Breast epithelium (tissue), 4 donors: ENCODE measurements at regions not wholly inside any gene's neighbourhood (a gene's known extent, or its start where the extent isn't known, plus 50 kb on each side); places are given as distances from the start of the nearest gene placed in this dataset.

Experiments used
- DNase-seq, 2 donors: peaks; one replicate each; pipeline ENCODE4 v3.0.0-alpha.2; 2019; ENCODE audit warnings: low spot score in 2 of 2
- H3K27ac ChIP-seq, 2 donors: fragments of 200-600 bp; sonication (generic) in 1 of 2; one replicate each; pipeline ENCODE4 v1.5.1; 2016 to 2019; ENCODE audit warnings: mild to moderate bottlenecking in 1 of 2
- H3K27me3 ChIP-seq, 2 donors: fragments of 200-600 bp; sonication (generic) in 1 of 2; one replicate each; pipeline versions ENCODE4 v1.5.1 to v1.6.0; 2017 to 2019; ENCODE audit warnings: control low read depth in 1 of 2, mild to moderate bottlenecking in 1 of 2
- H3K36me3 ChIP-seq: fragments of 200-600 bp; one replicate; pipeline ENCODE4 v1.5.1; 2019
- H3K4me1 ChIP-seq, 2 donors: fragments of 200-600 bp; sonication (generic); one replicate each; pipeline ENCODE4 v1.5.1; 2016 to 2019; ENCODE audit warnings: control low read depth in 1 of 2
- H3K4me3 ChIP-seq, 3 donors: fragments of 200-600 bp; sonication (generic); 1 replicate in 2 of 3; 2 replicates in 1 of 3; pipeline ENCODE4 v1.5.1; 2016 to 2019; ENCODE audit warnings: mild to moderate bottlenecking in 3 of 3, moderate library complexity in 2 of 3
- H3K9me3 ChIP-seq, 2 donors: fragments of 200-600 bp; sonication (generic) in 1 of 2; one replicate each; pipeline ENCODE4 v1.5.1; 2016 to 2019; ENCODE audit warnings: control low read depth in 1 of 2
- POLR2A ChIP-seq: fragments of 450-650 bp; IDR thresholded peaks from one replicate; pipeline ENCODE4 v1.6.1; 2016; ENCODE audit warnings: antibody characterized with exemption, mild to moderate bottlenecking, moderate library complexity
- POLR2AphosphoS5 ChIP-seq, 3 donors: sonication (generic); formaldehyde crosslinking; IDR thresholded peaks; one replicate each; pipeline ENCODE4 v1.6.1; 2017; ENCODE audit warnings: antibody characterized with exemption in 3 of 3
- intact Hi-C: fragments of 100-400 bp; cut with DNase I; formaldehyde crosslinking; loops from one replicate; pipeline ENCODE4 v1.15.1; 2023; ENCODE audit warnings: low total_unique reads
- TF ChIP-seq, protein P1 (sequence below), 3 donors: fragments of 450-650 bp; IDR thresholded peaks; one replicate each; pipeline ENCODE4 v1.5.1; 2016 to 2017; ENCODE audit warnings: antibody characterized with exemption in 3 of 3, mild to moderate bottlenecking in 3 of 3, moderate library complexity in 3 of 3

DNA sequence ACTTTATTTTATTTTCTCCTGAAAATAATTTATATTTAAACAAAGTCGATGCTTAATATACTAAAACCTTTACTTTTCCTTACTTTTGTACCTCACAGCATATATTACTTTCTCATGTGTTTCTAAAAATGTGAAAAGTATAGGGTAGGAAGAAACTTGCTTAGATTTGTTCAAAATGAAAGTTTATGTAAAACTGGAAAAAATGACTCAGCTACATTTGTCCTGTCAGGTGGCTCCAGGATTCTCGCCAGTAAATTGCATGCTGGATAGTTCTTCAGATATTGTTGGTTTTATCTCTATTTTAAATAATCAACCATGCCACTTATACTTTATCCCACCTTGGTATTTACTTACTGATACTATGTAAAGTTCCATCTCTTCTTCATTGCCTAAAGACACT is 159.2 kb upstream of the NDST4 start:
- no peaks in the 10 kb centered on the region for H3K4me1 ChIP-seq
- no peak overlapping the region for H3K4me3 ChIP-seq
- no peaks in the 10 kb centered on the region for H3K27me3 ChIP-seq
- H3K36me3 ChIP-seq: no peaks in the 10 kb centered on the region
- no peaks in the 10 kb centered on the region for H3K9me3 ChIP-seq
- intact Hi-C loops: no loop called here
- TF ChIP-seq POLR2AphosphoS5 (IDR thresholded peaks at IDR 0.05): no peak
- no peak for TF ChIP-seq POLR2A
- TF ChIP-seq, protein P1, sequence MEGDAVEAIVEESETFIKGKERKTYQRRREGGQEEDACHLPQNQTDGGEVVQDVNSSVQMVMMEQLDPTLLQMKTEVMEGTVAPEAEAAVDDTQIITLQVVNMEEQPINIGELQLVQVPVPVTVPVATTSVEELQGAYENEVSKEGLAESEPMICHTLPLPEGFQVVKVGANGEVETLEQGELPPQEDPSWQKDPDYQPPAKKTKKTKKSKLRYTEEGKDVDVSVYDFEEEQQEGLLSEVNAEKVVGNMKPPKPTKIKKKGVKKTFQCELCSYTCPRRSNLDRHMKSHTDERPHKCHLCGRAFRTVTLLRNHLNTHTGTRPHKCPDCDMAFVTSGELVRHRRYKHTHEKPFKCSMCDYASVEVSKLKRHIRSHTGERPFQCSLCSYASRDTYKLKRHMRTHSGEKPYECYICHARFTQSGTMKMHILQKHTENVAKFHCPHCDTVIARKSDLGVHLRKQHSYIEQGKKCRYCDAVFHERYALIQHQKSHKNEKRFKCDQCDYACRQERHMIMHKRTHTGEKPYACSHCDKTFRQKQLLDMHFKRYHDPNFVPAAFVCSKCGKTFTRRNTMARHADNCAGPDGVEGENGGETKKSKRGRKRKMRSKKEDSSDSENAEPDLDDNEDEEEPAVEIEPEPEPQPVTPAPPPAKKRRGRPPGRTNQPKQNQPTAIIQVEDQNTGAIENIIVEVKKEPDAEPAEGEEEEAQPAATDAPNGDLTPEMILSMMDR (IDR thresholded peaks at IDR 0.05): no peak
- H3K27ac ChIP-seq: no peak overlapping the region
- DNase-seq: no peak

DNA sequence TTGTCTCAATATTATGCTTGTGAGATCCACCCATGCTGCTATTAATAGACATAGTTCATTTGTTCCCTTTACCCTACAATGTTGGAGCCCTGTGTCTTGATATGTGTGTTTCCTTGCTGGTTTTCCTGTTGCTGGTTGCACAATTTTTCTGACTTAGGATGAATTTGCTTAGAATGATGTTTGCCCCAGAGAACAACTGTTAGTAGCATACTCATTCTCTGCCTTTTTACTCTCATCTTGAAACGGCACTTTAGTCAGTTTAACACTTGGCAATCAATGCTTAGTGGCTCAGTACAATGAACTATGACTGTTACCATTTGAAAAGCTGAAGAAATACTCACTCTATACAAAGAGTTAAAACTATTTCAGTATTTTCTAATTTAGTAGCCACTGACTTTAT is 158.8 kb upstream of the NDST4 start:
- H3K27ac ChIP-seq: no peak overlapping the region
- H3K27me3 ChIP-seq: no peaks in the 10 kb centered on the region
- H3K4me1 ChIP-seq: no peaks in the 10 kb centered on the region
- DNase-seq: no peak
- no peak overlapping the region for H3K4me3 ChIP-seq
- H3K36me3 ChIP-seq: no peaks in the 10 kb centered on the region
- H3K9me3 ChIP-seq: no peaks in the 10 kb centered on the region
- intact Hi-C loops: no loop called here
- no peak for TF ChIP-seq POLR2A
- no peak for TF ChIP-seq POLR2AphosphoS5 (IDR thresholded peaks at IDR 0.05)
- TF ChIP-seq, protein P1 (IDR thresholded peaks at IDR 0.05): no peak

DNA sequence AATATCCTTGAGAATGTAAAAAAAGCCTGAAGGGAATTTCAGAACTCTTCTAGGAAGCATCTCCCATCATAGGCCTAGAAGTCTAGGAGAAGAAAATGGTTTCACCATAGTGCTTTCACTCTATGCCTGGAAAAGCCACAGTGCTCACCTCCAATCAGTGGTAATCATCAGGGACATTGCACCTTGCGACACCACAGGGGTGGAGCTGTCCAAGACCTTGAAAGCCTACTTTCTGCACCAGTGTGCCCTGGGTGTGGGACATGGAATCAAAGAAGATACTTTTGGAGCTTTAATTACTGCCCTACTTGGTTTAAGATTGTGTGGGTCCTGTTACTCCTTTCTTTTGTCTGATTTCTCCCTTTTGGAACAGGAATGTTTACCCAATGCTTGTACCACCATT is 146.8 kb upstream of the NDST4 start:
- H3K4me1 ChIP-seq: no peaks in the 10 kb centered on the region
- H3K27ac ChIP-seq: no peak overlapping the region
- DNase-seq: no peak
- TF ChIP-seq, protein P1 (IDR thresholded peaks at IDR 0.05): no peak
- no peak for TF ChIP-seq POLR2A
- TF ChIP-seq POLR2AphosphoS5 (IDR thresholded peaks at IDR 0.05): no peak
- intact Hi-C loops: no loop called here
- H3K9me3 ChIP-seq: no peaks in the 10 kb centered on the region
- no peaks in the 10 kb centered on the region for H3K27me3 ChIP-seq
- no peaks in the 10 kb centered on the region for H3K36me3 ChIP-seq
- H3K4me3 ChIP-seq: no peak overlapping the region

DNA sequence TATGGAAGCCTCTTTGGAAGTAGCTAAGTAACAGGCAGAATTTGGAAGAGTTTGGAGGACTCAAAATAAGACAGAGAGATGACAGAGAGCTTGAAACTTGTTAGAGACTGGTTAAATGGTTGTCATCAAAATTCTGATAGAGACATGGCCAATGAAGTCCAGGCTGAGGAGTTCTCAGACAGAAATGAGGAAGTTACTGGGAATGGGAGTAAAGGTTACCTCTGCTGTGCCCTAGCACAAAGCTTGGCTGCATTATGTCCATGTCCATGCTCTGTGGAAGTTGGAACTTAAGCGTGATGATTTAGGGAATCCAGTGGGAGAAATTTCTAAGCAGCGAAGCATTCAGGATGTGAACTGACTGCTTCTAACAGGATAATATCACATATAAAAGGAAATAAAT is 146.2 kb upstream of the NDST4 start:
- no peak for TF ChIP-seq POLR2AphosphoS5 (IDR thresholded peaks at IDR 0.05)
- TF ChIP-seq POLR2A: no peak
- TF ChIP-seq, protein P1 (IDR thresholded peaks at IDR 0.05): no peak
- Histone ChIP-seq H3K4me3 (no peak overlapping the region), H3K36me3 (no peaks in the 10 kb centered on the region), H3K9me3 (no peaks in the 10 kb centered on the region), H3K4me1 (no peaks in the 10 kb centered on the region), H3K27me3 (no peaks in the 10 kb centered on the region), H3K27ac (no peak overlapping the region)
- DNase-seq: no peak
- intact Hi-C loops: no loop called here

DNA sequence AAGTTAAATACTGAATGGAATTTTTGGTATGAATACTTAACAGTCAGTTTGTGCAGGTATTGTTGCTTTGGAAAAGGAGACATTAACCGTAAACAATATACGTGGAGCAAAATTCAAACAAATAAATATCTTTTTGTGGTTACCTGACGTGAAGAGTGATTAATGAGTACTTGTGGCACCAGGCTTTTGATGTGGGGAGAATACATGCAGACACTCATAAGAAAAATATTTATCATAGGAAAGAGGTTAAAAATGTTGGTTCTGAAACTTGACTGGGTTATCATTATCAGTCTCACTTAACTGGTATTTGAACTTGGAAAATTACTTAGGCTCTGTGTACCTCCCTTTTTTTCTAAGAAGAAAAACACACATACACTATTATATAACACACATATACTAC is 136.4 kb upstream of the NDST4 start:
- TF ChIP-seq POLR2A (no peak), POLR2AphosphoS5 (IDR thresholded peaks at IDR 0.05) (no peak)
- no peak for DNase-seq
- Histone ChIP-seq H3K4me3 (no peak overlapping the region), H3K27ac (no peak overlapping the region), H3K36me3 (no peaks in the 10 kb centered on the region), H3K27me3 (no peaks in the 10 kb centered on the region), H3K4me1 (no peaks in the 10 kb centered on the region), H3K9me3 (no peaks in the 10 kb centered on the region)
- intact Hi-C loops: no loop called here
